Memory B cell (primary cell): ENCODE measurements at regions not wholly inside any gene's neighbourhood (a gene's known extent, or its start where the extent isn't known, plus 50 kb on each side); places are given as distances from the start of the nearest gene placed in this dataset.

Experiments
- ATAC-seq: fragments of 150-1000 bp; cut with Tn5 transposase; 2 replicates; pipeline ENCODE4 v1.10.0; 2021; ENCODE audit warnings: low read depth, mild to moderate bottlenecking, moderate library complexity
- DNase-seq, 2 donors: peaks; one replicate each; pipeline ENCODE4 v3.0.0; 2022; ENCODE audit warnings: low spot score in 2 of 2
- H3K27ac Mint-ChIP-seq: one replicate; pipeline ENCODE4 v1.8.0; 2022; ENCODE audit warnings: mild to moderate bottlenecking, moderate library complexity, mixed read lengths
- H3K27me3 Mint-ChIP-seq: one replicate; pipeline ENCODE4 v1.8.0; 2022; ENCODE audit warnings: mixed read lengths
- H3K36me3 Mint-ChIP-seq: one replicate; pipeline ENCODE4 v1.8.0; 2022; ENCODE audit warnings: mild to moderate bottlenecking, mixed read lengths
- H3K4me1 Mint-ChIP-seq: one replicate; pipeline ENCODE4 v1.8.0; 2022; ENCODE audit warnings: mixed read lengths
- H3K4me3 Mint-ChIP-seq: one replicate; pipeline ENCODE4 v1.8.0; 2022; ENCODE audit warnings: mild to moderate bottlenecking, moderate library complexity, mixed read lengths
- H3K9me3 Mint-ChIP-seq: one replicate; pipeline ENCODE4 v1.8.0; 2022; ENCODE audit warnings: mixed read lengths

DNA sequence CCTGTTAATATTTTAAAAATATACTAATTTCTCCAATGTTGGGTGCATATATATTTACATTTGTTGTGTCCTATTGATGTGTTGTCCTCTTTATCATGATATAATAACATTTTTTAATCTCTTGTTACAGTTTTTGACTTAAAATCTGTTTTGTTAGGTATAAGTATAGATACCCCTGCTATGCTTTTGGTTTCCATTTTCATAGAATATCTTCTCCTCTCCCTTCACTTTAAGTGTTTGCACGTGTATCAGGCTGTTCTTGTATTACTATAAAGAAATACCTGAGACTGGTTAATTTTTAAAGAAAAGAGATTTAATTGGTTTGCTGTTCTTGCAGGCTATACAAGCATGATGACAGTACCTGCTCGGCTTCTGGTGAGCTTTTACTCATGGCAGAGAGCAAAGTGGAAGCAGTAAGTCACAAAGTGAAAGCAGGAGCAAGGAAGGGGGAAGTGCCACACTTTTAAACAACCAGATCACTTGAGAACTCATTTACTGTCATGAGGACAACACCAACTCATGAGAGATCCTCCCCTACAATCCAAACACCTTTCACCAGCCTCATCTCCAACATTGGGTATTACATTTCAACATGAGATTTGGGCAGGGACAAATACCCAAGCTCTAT is 340.5 kb upstream of the SYNCRIP start:
- no peaks in the 10 kb centered on the region for H3K4me1 Mint-ChIP-seq
- no peak for ATAC-seq
- peaks cover 13% of the 10 kb centered on the region for H3K9me3 Mint-ChIP-seq
- H3K27me3 Mint-ChIP-seq, result no peaks in the 10 kb centered on the region
- H3K36me3 Mint-ChIP-seq, result no peaks in the 10 kb centered on the region
- H3K4me3 Mint-ChIP-seq, result no peak overlapping the region
- H3K27ac Mint-ChIP-seq, result no peak overlapping the region
- DNase-seq, result no peak

DNA sequence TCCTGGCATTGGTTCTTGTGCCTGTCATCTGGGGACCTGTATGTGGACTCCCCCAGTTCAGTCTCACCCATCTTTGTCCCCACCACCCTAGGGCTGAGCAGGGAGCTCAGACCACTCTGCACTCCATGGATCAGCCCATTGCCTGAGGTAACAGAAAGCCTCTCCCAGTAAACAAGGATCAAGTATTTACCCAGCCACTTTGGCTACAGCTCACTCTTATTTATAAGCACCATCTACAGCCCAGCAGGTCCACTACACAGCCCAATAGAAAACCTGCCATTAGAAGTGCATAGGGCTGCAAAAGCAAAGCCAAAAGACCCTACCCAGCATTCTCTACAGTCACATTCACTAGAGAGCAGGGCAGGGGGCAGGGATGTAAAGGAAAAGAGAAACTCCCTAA is 335.0 kb upstream of the SYNCRIP start:
- Mint-ChIP-seq H3K27me3 (no peaks in the 10 kb centered on the region), H3K9me3 (peaks cover 2% of the 10 kb centered on the region)
- ATAC-seq, result no peak

DNA sequence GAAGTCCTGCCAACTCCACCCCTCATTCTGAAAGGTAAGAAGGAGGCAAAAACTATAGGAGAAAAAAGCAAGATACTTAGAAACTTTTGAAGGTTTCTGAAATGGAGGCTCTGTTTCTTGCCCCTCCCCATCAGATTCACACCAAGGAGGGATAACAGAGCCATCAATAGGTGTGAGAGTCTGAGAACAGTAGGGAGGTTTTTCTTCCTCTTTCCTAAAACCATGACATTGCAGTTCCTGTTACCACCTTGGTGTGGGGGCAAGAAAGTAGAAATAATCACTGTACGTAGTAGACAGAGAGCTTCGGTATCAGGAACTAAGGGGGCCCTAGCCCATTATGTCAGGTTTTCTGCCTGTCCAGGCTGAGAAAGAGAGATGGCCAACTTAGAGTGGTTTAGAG is 333.3 kb upstream of the SYNCRIP start:
- no peak for ATAC-seq
- peaks cover 2% of the 10 kb centered on the region for H3K9me3 Mint-ChIP-seq

More for the DNA sequence above, 335.0 kb upstream of the SYNCRIP start:
- Mint-ChIP-seq H3K4me1 (no peaks in the 10 kb centered on the region), H3K4me3 (no peak overlapping the region), H3K27ac (no peak overlapping the region), H3K36me3 (no peaks in the 10 kb centered on the region)
- DNase-seq, result no peak

DNA sequence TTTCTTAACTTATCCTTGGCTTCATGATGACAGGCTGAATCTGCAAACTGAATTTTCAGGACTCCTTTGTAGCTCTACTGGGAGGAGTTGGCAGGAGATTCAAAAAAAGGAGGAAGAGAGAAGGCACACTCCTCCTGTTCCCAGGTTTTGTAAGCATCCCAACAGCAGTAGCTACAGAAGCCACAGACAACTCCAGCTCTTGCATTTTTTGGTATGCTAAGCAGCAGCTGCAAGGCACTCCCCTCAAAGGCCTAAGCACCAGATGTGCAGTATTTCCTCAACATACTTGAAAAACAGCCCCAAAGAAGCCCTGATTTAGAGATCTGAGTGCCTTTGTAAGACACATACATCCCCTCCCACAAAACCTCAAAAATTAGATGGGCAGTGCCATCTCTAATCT is 328.6 kb upstream of the SYNCRIP start:
- no peaks in the 10 kb centered on the region for H3K4me1 Mint-ChIP-seq
- peaks cover 2% of the 10 kb centered on the region for H3K9me3 Mint-ChIP-seq
- H3K27me3 Mint-ChIP-seq, result no peaks in the 10 kb centered on the region
- no peak overlapping the region for H3K4me3 Mint-ChIP-seq
- ATAC-seq (no peak), DNase-seq (no peak)
- no peaks in the 10 kb centered on the region for H3K36me3 Mint-ChIP-seq
- no peak overlapping the region for H3K27ac Mint-ChIP-seq

More for the DNA sequence above, 333.3 kb upstream of the SYNCRIP start:
- DNase-seq, result no peak
- Mint-ChIP-seq H3K4me1 (no peaks in the 10 kb centered on the region), H3K4me3 (no peak overlapping the region), H3K27me3 (no peaks in the 10 kb centered on the region), H3K27ac (no peak overlapping the region), H3K36me3 (no peaks in the 10 kb centered on the region)

DNA sequence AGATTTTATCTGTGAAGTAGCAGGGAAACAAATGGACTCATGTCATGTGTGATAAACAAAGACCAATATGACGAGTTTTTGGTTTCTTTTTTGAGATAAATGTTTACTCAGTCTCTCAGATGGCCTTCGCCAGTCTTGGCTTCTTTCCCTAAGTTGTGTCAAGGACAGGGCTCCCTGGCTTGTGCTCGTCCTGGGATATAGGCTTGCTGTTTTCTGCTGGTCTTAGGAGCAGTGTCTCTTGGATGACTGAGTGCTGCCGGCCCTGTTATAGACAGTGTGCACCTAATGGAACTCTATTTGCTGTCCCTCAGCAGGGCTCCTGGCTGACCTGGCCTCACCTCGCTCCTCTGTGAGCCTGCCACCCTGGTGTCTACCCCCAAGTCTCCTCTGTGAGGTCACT is 324.1 kb upstream of the SYNCRIP start:
- H3K27me3 Mint-ChIP-seq, result no peaks in the 10 kb centered on the region
- ATAC-seq (no peak), DNase-seq (no peak)
- H3K9me3 Mint-ChIP-seq, result no peaks in the 10 kb centered on the region
- no peak overlapping the region for H3K4me3 Mint-ChIP-seq
- H3K36me3 Mint-ChIP-seq, result no peaks in the 10 kb centered on the region
- H3K4me1 Mint-ChIP-seq, result no peaks in the 10 kb centered on the region
- H3K27ac Mint-ChIP-seq, result no peak overlapping the region

DNA sequence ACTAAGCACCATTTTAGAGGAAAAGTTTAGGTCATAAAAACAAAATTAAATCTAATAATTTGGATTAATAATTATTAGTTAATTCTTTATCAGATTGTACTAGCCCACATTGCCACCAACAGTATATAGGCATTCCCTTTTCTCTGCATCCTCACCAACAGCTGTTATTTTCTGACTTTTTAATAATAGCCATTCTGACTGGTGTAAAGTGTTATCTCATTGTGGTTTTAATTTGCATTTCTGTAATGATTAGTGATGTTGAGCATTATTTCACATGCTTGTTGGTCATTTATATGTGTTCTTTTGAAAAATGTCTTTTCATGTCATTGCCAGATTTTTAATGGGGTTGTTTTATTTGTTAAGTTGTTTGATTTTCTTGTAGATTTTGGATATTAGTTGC is 319.1 kb upstream of the SYNCRIP start:
- H3K27me3 Mint-ChIP-seq, result no peaks in the 10 kb centered on the region
- H3K4me1 Mint-ChIP-seq, result no peaks in the 10 kb centered on the region
- DNase-seq (no peak), ATAC-seq (no peak)
- H3K27ac Mint-ChIP-seq, result no peak overlapping the region
- peaks cover 1% of the 10 kb centered on the region for H3K9me3 Mint-ChIP-seq
- no peak overlapping the region for H3K4me3 Mint-ChIP-seq
- H3K36me3 Mint-ChIP-seq, result no peaks in the 10 kb centered on the region

DNA sequence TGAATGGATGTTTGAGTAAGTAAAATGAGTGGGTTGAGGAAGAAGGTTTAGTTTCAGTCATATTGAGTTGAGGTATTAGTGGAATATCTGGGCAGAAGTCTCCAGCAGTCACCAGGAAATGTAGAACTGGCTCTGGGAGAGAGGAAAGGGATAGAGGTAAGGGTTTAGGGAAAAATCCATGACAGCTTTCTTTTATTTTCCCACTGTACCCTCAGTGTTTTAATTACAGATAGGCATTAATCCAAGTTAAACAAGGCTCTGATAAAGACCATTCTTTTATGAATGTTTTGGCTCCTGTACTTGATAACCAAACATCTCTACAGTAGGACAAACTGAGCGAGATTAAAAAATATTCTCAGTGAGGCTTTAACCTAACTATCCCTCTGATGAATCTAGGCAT is 318.4 kb upstream of the SYNCRIP start:
- H3K4me1 Mint-ChIP-seq, result no peaks in the 10 kb centered on the region
- ATAC-seq, result no peak
- H3K4me3 Mint-ChIP-seq, result no peak overlapping the region
- H3K36me3 Mint-ChIP-seq, result no peaks in the 10 kb centered on the region
- no peak for DNase-seq
- peaks cover 1% of the 10 kb centered on the region for H3K9me3 Mint-ChIP-seq
- H3K27ac Mint-ChIP-seq, result no peak overlapping the region
- no peaks in the 10 kb centered on the region for H3K27me3 Mint-ChIP-seq

DNA sequence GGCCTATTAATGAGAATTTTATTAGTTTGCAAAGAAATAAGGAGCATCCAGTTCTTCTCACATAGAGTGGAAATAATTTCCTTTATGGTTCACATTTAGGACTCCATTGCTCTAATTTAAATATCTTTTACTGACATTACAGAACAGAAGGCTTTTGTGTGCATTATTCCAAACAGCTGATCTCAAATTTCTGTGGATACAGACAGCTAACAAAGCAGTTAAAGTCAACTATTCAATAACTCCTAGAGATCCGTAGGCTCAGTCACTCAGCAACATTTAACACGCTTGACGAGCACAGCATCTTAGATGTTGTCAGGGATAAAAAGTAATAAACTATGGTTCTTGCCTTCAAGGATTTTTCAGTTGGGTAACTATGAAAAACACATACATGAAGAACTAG is 305.8 kb upstream of the SYNCRIP start:
- H3K36me3 Mint-ChIP-seq, result no peaks in the 10 kb centered on the region
- DNase-seq, result no peak
- no peak for ATAC-seq
- no peaks in the 10 kb centered on the region for H3K27me3 Mint-ChIP-seq
- no peak overlapping the region for H3K27ac Mint-ChIP-seq
- H3K4me1 Mint-ChIP-seq, result no peaks in the 10 kb centered on the region
- no peak overlapping the region for H3K4me3 Mint-ChIP-seq
- H3K9me3 Mint-ChIP-seq, result peaks cover 8% of the 10 kb centered on the region

DNA sequence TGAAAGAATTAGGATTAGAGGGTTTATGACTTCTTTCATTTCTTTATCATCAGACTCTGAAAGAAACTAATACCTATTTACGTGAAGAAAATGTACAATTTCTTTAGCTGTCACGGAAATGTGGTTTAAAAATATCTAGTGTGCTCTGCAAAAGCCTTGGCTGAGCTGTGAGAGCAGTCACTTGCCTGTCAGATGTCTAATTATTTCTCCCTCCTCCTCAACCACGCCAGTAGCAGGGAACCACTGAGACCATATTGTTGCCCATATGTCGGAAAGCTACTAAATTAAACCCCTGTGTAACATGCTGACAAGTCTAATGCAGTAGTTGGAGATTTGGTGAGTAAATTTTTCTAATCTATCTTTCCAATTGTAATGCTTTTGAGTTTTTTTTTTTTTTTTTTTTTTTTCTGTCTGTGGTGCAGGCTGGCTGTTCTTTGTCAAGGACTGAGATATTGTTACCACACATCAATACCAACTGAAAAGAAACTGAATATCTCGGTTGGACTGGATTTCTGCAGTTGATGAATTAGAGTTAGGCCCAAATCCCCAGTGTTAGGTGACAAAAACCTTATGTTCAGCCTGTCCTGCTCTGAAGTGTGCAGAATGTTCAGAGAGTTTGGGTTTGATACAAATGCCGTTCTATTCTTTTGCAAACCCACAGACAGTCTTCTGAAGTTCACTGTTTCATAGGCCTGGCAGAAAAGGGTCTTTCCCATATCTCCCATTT is 302.9 kb upstream of the SYNCRIP start:
- no peak overlapping the region for H3K27ac Mint-ChIP-seq
- peaks cover 4% of the 10 kb centered on the region for H3K9me3 Mint-ChIP-seq
- ATAC-seq (no peak), DNase-seq (no peak)
- no peaks in the 10 kb centered on the region for H3K4me1 Mint-ChIP-seq
- H3K27me3 Mint-ChIP-seq, result no peaks in the 10 kb centered on the region
- H3K36me3 Mint-ChIP-seq, result no peaks in the 10 kb centered on the region
- H3K4me3 Mint-ChIP-seq, result no peak overlapping the region

DNA sequence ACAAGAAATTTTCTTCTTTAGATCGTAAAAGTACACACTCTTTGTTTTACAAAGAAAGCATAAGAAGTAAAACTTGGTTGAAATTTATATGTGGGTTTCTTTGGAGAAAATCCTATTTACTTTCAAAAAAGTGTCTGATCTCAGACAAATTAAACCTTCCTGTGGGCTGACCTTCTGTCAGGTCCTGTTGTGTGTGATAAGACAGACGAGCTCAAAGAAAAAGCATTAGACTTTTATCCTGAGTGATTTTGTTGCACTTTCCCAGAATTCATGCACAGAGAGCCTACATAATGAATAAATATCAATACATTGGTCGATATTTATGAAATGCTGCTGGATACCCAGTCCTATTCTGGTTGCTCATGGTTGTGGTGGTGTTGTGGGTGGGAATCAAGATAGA is 302.1 kb upstream of the SYNCRIP start:
- Mint-ChIP-seq H3K9me3 (peaks cover 2% of the 10 kb centered on the region), H3K27ac (no peak overlapping the region), H3K36me3 (no peaks in the 10 kb centered on the region), H3K4me3 (no peak overlapping the region), H3K27me3 (no peaks in the 10 kb centered on the region), H3K4me1 (no peaks in the 10 kb centered on the region)
- ATAC-seq, result no peak
- no peak for DNase-seq

DNA sequence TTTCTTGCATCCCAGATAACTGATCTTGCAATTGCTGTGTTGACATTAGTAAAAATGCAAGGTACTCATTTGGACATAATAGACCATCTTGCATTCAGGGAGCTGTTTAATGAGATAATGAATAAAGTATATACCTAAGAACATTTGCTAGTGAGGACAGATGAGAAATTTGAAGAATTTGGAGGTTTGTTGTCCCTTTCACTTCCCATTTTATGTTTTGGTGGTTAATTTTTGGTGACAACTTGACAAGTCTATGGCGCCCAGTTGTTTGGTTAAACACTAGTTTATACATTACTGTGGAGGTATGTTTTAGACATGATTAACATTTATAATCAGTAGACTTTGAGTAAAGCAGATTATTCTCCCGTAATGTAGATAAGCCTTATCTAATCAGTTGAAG is 300.2 kb upstream of the SYNCRIP start:
- Mint-ChIP-seq H3K27ac (no peak overlapping the region), H3K36me3 (no peaks in the 10 kb centered on the region), H3K9me3 (peaks cover 2% of the 10 kb centered on the region), H3K27me3 (no peaks in the 10 kb centered on the region), H3K4me1 (no peaks in the 10 kb centered on the region), H3K4me3 (no peak overlapping the region)
- DNase-seq (no peak), ATAC-seq (no peak)

DNA sequence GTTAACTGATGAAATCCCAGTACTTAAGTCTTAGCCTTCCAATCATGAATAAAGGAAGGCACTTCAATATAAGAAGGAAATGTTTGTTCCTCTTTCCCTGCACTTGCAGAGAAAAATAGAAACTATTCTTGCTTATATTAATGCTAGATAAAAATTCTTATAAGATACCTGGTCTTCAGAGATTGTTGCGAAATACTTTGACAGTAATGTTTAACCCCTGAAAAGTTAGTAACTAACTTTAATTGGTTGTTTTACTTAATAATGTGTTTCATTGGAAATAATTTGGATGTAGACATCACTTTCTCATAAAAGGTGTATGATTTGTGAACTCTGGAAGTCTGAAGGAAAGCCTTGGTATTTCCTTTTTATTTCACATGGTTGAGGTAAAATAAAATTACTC is 294.2 kb upstream of the SYNCRIP start:
- Mint-ChIP-seq H3K9me3 (peaks cover 7% of the 10 kb centered on the region), H3K4me3 (no peak overlapping the region), H3K27ac (no peak overlapping the region), H3K36me3 (peaks cover 2% of the 10 kb centered on the region), H3K4me1 (no peaks in the 10 kb centered on the region), H3K27me3 (peaks cover 2% of the 10 kb centered on the region)
- no peak for ATAC-seq
- DNase-seq, result no peak

DNA sequence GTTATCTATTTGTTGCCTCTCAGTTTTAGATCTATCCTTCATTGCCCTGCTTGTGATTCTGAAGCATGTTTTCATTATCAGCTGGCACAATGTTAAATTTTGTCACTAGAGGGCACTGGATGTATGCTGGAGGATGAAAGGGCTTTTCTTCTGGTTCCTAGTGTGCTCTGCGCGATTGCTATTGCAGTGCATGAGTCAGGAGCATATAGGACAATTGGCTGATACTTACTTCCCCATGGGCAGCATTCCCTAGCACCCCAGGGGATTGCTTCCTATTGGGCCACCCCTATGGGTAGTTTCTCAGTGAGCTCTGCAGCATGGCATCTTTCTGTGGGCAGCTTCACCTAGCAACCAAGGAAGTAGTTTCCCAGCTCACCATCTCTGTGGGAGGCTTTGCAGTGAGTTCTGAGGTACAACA is 280.3 kb upstream of the SYNCRIP start:
- Mint-ChIP-seq H3K27ac (no peak overlapping the region), H3K9me3 (peaks cover 7% of the 10 kb centered on the region), H3K27me3 (no peaks in the 10 kb centered on the region), H3K36me3 (no peaks in the 10 kb centered on the region), H3K4me3 (no peak overlapping the region), H3K4me1 (no peaks in the 10 kb centered on the region)
- DNase-seq, result no peak
- ATAC-seq, result no peak

DNA sequence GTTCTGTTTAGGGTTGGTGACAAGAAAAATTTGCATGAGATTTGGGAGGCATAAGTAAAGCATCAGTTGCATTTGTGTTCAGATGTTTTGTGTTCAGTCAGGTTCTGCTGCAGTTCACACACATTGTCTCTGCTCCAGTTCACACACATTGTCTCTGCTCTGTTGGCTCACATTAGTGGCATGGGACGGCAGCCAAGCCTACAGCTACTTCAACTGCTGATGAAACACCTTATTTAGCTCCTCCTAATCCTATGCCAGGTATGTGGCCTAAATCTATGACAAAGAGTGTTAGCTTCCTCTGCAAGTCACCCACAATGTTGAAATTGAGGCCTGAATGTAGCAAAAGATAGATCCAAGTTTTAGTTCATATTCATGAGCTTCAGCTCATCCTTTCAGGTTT is 278.1 kb upstream of the SYNCRIP start:
- Mint-ChIP-seq H3K27ac (no peak overlapping the region), H3K9me3 (peaks cover 3% of the 10 kb centered on the region), H3K27me3 (no peaks in the 10 kb centered on the region), H3K36me3 (no peaks in the 10 kb centered on the region), H3K4me3 (no peak overlapping the region), H3K4me1 (no peaks in the 10 kb centered on the region)
- DNase-seq (no peak), ATAC-seq (no peak)

DNA sequence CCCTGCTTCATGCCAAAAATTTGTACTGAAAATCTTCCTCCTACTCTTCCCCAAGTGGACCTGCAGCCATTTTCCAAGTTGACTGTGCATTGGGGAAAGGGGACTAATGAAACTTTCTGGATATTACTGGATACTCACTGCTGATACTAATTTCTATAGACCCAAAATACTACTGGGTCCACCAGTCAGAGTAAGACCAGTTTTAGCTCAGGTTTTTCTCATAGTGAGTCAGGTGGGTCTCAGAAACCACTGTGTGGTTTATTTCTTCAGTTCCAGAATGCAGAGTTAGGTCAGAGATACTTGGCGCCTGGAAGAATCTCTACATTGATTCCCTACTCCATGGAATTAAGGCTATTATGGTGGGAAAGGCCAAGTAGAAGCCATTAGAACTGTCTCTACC is 274.8 kb upstream of the SYNCRIP start:
- Mint-ChIP-seq H3K36me3 (no peaks in the 10 kb centered on the region), H3K9me3 (no peaks in the 10 kb centered on the region), H3K4me1 (no peaks in the 10 kb centered on the region), H3K4me3 (no peak overlapping the region), H3K27ac (no peak overlapping the region), H3K27me3 (no peaks in the 10 kb centered on the region)
- ATAC-seq (no peak), DNase-seq (no peak)
